Jurkat, Clone E6-1 (cell line): ENCODE measurements at regions not wholly inside any gene's neighbourhood (a gene's known extent, or its start where the extent isn't known, plus 50 kb on each side); places are given as distances from the start of the nearest gene placed in this dataset.

Source experiments
- DNase-seq: peaks from one replicate; pipeline ENCODE4 v3.0.0-alpha.2; 2011; ENCODE audit warnings: low read depth, low spot score
- H3K4me3 ChIP-seq: 2 replicates; pipeline ENCODE4 v1.5.1; 2011; ENCODE audit warnings: mild to moderate bottlenecking, low read length, control low read depth, moderate library complexity

DNA sequence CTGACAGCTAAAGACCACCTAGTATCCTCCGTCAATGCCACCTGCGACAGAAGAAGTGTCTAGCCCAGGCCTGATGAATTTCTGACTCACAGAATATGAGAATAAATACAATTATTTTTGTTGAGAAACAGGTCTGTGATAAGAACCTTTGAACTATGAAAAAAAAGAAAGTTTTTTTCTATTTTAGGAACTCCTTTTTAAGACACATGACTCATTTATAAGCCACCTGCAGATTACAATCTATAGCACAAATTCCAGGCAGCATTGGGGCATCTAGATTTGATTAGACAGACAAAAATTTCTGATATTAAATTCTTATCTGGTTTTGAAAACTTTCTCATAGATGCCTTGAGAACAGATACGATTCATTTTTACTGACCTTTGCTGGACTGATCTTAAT lies 256.7 kb upstream of the LYZL1 start:
- no peak for DNase-seq
- no peak overlapping the region for H3K4me3 ChIP-seq

DNA sequence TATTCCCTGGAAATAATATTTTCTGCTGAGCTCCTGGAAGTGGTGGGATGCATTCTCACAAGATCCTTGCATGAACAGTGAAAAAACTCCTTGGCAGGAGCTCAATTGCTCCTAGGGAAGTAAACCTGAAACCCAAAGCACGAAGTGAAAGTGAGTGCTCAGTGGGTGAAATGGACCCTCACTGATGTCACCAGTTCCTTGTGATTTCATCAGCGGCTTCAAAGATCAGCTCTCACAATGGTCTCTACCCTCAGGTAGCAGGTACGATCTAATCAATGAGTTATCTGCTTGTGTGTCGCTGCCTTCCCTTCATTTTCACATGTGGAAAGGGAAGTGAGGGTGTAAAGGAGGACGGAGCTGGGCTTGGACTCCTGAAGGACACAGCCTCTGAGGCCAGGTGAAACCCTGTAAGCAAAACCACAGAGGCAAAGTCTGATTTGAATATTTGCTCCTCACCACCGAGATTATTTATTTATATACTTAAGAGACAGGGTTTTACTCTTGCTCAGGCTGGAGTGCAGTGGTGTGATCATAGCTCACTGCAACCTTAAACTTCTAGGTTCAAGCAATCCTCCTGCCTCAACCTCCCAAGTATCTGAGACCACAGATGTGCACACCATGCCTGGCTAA lies 255.4 kb upstream of the LYZL1 start:
- no peak overlapping the region for H3K4me3 ChIP-seq
- DNase-seq = no peak

DNA sequence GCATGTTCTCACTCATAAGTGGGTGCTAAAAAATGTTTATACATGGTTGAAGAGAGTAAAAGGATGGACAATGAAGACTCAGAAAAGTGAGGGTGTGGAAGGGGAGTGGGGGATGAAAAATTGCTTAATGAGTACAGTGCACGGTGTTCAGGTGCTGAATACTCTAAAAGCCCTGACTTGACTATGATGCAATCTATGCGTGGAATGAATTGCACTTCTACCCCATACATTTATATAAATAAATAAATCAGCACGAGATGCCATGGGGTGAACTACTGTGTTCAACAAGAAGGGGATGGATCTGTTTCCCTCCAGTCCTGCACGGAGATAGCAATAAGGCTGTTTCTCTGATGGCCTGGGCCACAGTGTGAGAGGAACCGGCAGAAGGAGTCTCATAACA lies 254.3 kb upstream of the LYZL1 start:
- no peak overlapping the region for H3K4me3 ChIP-seq
- DNase-seq = no peak

DNA sequence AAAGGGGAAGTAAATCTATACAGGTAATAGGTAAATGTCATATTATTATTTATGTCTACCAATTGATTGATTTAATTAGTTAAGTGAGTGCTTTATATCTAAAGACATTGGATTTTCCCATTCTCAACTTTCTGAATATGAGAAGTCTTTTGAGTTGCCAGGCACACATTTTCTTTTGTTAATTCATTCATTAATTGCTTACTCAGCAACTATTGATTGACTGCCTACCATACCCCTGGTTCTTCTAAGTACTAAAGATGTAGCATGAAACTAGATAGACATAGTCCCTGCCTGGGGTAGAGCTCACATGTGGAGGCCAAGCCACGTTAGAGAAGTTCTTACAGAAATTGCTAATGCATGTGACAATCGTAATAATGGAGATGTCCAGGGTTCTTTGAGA lies 253.1 kb upstream of the LYZL1 start:
- no peak for DNase-seq
- no peak overlapping the region for H3K4me3 ChIP-seq

DNA sequence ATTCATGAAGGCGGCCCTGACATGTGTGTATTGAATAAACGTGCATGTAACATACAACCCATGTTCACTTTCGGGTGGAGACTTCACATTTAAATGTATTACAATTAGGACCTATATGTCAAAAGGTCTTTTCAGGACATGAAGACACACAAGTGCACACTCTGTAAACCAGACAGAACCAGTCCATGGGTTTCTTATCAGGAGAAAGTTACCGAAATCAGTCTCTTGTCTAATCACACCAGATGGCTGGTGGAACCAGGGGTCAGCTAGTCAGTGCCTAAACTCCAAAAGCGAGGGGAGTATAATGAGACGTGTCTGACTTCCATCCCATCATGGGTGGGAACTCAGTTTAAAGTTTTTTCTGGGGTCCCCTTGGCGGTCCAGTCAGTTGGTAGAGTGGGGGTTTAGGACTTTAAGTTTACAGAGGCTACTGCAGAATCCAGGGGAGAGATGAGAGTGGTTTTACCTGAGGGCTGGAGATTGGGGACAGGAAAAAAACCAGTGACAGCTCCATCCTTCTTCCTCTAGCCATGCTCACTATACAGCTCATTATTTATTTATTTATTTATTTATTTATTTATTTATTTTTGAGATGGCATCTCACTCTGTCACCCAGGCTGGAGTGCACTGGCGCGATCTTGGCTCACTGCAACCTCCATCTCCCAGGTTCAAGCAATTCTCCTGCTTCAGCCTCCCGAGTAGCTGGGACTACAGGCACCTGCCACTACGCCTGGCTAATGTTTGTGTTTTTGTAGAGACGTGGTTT lies 251.3 kb upstream of the LYZL1 start:
- H3K4me3 ChIP-seq = no peak overlapping the region
- no peak for DNase-seq

DNA sequence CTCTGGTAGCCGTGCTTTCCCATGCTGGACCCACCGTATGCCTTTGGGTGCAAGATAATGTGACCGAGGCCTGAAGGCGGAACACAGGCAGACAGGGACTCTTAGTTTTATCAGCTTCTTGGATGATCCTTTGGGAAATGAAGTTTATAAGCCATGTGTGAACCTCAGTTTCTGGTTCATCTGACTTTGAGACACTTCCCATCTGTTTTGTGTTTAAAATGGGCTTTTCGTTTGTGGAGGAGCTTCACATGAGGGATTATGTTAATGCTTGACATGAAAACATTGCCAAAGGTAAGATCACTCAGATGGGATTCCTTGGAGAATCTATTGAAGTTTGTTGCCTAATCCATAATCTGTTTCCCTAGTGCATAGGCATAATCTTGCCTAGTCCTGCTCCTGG lies 249.8 kb upstream of the LYZL1 start:
- H3K4me3 ChIP-seq = no peak overlapping the region
- no peak for DNase-seq

DNA sequence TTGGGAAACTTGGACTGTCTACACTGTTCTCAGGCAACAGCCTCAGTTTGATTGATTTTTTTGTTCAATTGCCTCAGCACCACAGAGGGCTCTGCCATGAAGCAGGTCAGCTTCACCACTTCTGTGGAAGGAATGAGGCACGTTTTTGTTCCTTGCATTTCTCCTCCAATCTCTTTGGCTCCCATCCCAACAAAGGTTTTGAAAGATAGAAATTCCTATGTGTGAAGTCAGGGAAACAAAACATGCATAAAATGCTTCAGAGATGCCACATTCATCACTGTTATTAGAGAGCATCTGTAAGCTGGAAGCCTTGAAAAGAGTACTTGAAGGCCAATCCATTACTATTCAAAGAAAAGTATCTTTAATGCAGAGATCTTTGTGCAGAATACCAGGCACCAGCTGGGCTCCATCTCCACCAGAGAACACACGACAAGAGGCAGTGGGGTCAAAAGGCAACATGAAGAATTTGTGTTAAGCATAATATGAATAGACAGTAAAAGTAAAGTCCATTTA lies 249.1 kb upstream of the LYZL1 start:
- H3K4me3 ChIP-seq = no peak overlapping the region
- DNase-seq = no peak

DNA sequence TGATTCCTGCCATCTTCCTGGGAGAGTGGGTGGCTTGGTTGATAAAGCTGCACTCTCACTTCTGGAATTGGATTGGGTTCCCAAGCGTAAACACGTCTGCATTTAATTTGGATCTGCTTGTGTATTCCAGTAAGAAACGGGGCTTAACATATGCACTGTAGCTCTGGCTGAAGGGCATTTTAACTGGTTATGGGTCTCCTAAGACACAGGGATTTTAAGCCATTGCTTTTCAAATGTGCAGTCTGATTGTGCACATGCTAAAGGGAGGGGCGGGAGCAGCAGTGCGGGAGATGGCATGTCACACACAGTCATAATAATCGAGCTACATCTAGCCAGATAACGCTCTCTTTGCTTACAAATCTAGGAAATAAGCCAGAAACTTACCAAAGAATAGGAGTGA lies 247.3 kb upstream of the LYZL1 start:
- no peak overlapping the region for H3K4me3 ChIP-seq
- no peak for DNase-seq

DNA sequence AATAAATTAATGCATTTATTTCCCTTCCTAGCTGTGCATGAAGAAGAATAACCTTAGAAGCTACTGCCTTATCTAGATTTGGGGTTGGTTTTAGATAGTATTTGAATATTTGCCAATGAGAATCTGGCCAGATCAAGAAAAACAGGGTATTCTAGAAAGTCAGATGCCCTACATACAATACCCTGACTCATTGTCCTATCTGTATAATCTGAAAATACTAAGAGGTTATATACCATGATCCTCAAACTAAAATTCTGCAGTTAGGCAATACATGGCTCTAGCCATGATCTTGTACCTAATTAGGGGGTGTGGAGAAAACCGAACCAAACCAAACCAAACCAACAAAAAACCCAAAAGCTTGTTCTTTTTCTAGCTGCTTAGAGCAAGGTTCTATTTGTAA lies 240.4 kb upstream of the LYZL1 start:
- no peak for DNase-seq
- H3K4me3 ChIP-seq = no peak overlapping the region

DNA sequence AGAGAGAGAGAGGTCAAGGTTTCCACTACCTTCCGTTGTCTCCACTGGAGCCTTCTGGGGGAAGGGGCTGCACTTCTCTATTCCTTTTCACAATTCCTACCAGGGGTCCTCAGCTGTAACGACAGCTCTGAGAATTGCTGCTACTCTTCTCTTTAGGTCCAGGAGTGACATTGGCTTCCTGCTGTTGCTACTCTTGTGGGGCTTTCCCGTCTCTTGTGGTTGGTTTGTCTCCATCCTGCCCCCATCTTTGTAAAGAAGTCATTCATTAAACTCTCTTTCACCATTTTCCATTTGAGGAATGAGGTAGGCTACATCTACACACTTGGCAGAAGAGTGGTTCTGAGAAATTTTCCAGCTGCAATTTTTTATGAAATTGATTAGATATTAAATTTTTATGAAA lies 238.8 kb upstream of the LYZL1 start:
- no peak for DNase-seq
- H3K4me3 ChIP-seq = no peak overlapping the region

DNA sequence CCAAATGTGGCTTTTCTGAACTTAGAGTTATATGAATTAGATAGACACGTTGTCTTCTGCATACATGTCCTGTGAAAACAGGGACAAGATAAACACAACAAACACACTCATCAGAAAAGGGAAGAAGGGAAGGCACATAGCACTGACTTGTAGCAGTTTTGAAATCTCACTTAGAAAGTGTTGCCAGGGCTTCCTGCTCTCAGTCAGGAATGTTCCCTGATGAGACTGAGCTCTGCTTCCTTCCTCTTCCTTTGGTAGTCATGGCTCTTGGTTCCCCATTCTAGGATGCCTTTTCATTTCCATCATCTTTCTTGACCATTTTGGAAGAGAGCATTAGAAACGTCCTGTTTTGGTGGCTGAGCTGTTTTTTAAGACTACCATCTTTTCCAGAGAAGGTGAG lies 233.8 kb upstream of the LYZL1 start:
- no peak overlapping the region for H3K4me3 ChIP-seq
- DNase-seq = no peak

DNA sequence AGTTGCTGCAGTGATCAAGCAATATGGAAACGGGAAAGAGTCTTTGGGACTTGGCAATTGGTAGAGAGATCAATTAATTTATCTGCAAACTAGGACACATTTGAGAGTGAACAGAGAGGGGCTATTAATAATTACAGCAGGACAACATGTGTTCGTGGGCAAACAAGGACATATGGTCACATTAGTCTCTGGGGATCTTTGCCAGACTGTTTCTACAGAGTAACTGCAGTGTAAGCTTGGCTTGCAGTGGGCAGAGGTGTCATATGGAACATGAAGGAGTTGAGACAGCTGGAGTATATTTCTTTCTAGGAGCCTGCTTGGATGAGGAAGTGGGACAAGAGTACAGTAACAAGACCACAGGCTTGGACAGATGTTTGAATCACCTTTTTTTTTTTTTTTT lies 232.1 kb upstream of the LYZL1 start:
- DNase-seq = no peak
- H3K4me3 ChIP-seq = no peak overlapping the region

DNA sequence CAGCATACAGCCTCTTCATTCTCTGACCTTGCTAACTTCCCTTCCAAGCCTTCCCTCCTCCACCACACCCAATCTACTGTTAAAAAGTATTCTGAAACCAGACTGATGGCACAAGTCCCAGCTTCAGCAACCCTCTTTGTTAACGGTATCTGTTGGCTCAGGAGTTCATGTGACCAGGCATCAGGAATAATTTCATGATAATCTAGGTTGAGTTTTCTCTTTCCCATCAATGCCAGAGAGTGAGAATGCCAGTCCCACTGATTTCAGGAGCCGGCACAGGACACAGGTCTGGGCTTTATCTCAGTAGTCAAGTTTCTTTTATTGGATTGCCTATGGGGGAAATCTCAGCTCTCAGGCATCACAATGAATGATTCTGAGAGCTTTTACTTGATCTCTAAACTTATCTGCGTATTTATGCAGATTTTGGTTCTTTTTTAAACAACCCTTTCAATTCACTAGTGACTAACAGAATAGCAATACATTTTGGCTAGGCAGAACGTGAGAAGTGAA lies 231.0 kb upstream of the LYZL1 start:
- DNase-seq = no peak
- H3K4me3 ChIP-seq = no peak overlapping the region

DNA sequence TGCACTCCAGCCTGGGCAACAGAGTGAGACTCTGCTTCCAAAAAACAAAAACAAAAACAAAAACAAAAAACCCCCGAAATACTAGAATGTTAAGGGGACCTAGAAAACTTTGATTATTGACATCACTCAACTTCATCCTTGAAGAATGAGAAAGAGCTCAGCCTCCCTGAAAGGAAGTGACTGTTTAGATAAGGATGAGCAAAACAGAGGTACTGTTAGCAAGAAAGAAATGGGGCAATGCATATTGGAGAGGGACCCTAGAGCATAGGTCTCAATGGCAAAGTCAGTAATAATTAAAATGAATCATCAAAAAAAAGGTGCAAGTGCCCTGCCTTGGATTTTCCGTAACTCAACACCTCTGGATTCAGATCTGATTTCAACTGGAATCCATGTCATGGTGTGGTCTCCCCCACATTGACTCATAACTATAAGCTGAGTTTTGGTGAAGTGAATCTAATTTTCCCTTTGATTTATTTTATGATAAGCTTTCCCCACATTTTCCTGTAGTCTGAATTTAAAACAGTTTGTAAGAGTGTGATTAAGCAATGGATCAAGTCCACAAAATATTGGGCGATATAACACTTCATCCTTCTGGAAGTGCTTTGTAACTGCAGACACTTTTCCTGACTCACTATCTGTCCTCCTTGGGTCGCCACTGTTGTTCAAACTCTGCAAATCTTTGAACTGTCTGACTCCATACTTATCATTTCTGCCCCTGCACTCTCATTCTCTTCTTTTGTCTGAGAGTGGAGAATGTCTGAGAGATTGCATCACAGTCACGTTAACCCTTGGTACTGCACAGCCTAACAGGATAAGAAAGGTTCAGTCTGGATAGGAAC lies 224.8 kb upstream of the LYZL1 start:
- DNase-seq = no peak
- no peak overlapping the region for H3K4me3 ChIP-seq

DNA sequence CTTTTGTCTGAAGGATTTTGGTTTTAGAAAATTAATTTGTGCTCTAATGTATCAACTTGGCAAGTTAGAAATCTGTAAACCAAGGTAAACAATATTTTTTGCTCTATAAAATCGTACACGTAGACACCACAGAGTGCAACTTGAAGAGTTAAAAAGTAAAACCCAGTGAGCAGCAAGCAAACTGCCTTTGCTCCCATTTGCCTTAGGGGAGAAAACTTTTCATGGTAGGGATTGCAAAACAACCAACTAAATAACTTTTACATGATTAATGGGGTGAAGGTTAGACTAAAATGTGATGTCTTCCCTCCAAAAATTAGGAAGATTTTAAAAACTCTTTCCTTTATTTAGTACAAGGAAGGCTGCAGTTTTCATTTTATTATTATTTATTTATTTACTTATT lies 224.2 kb upstream of the LYZL1 start:
- H3K4me3 ChIP-seq = no peak overlapping the region
- DNase-seq = no peak

DNA sequence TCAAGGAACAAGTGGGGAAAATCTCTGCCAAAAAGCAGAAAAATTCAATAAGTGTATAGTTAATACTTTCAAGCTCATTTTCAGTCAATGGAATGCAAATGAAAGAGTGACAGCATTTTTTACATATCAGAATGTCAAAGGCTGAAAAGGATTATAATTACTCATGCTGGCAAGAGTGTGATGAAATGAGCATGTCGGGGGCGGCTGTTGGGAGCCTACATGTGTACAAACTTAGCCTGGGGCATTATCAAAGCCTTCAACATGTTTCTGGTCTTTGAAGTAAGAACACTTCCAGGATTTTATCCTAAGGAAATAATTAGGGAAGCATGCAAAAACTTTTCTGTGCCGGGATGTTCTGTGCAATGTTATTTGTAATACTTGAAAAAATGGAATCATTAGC lies 221.7 kb upstream of the LYZL1 start:
- H3K4me3 ChIP-seq = no peak overlapping the region
- DNase-seq = no peak

DNA sequence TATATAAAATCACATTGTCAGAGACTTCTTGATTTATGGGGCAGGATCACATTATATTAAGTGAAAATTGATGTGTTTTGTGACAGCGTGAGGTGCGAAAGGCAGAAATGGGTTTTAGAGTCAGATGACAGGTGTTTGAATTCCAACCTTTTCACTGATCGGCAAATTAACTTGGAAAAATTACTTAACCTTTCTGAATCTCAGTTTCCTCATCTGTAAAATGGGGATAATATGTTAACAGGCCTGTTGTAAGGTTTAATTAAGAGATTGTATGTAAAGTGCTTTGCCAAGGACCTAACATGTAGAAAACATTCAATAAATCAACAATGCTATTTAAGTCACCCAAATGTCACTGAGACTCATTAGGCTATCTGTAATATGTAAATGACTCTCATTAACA lies 221.2 kb upstream of the LYZL1 start:
- no peak overlapping the region for H3K4me3 ChIP-seq
- no peak for DNase-seq

DNA sequence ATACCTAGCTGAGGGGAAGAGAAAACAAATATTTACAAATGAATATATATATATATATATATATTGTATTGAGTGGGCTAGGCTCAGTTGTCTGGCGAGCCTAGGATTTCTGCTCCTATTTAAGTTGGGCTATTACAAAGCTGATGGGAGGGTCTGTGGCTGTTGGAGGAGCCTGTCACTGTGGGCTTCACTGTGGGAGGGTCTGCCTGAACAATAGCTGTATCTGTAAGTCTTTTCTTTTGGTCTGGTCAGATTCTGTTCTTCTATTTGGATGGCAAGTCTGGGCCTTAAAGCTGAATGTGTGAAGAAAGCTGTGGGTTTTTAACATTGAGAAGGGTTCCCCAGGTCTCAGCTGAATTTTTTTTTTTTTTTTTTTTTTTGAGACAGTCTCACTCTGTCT lies 220.6 kb upstream of the LYZL1 start:
- no peak overlapping the region for H3K4me3 ChIP-seq
- no peak for DNase-seq

DNA sequence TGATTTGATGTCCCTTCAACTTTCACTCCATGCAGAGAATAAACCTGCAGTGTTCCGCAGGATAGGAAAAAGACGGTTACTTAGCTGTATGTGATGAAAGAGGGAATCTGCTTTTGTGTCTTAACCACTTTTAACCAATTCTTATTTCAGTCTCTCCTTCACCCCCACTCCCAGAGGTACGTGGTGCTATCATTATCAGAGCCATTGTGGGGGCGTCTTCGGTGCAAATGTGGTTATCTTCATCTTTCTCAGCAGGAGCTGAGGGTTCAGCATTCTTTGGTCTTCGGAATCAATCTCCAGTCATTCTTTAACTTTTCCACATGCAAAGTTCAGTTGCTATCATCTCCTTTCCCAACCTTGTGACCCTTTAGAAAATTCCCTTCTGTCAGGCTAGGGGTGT lies 219.9 kb upstream of the LYZL1 start:
- DNase-seq = no peak

DNA sequence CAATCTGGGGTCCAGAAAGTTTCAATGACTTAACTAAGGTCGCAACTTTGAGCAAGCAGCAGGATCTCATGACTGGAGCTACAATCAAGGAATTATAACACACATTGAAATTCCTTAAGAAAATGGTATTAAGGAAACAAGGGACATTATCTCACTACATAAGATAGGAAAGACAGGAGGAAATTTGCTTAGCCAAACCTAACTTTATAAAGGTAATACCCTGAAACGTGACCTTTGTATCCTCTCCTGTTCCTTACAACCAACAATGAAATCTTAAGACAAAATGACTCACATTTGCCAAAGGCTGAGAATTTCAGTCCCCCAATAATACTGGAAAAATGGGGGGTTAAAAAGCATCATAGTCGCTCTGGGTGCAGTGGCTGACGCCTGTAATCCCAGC lies 218.9 kb upstream of the LYZL1 start:
- no peak for DNase-seq
- H3K4me3 ChIP-seq = no peak overlapping the region

More for the DNA sequence above, 219.9 kb upstream of the LYZL1 start:
- no peak overlapping the region for H3K4me3 ChIP-seq
